ENCODE measurements at regions not wholly inside any gene's neighbourhood (a gene's known extent, or its start where the extent isn't known, plus 50 kb on each side); places are given as distances from the start of the nearest gene placed in this dataset.

DNA sequence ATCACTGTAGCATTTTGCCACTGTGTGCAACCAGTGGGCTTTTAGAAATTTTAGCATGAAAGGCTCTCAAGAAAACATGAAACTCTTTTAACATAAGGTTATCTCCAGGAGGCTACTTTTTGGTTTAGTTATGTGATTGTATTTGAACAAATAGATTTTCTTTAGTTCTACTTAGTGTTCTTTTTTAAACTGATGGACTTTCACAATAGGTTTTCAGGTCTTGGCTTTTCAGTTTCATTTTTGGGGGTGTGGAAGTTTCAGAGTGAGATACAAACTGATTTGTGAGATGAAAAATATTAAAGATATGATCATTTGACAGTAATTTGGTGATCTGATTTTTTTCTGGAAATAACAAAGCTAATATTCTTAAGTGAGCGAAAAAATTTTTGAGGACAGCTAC lies 344.1 kb downstream of the PHF14 start:
- no peaks in the 10 kb centered on the region for H3K27me3 ChIP-seq (ENCODE audit: control insufficient read depth in 1 of 2, insufficient read depth in 2 of 2, low read length in 2 of 2)
- no peaks in the 10 kb centered on the region for H3K4me1 ChIP-seq (ENCODE audit: control insufficient read depth in 1 of 2, insufficient read depth in 2 of 2, low read length in 2 of 2)
- H3K9ac ChIP-seq (ENCODE audit: low read depth in 1 of 2, low read length in 2 of 2) = no peak overlapping the region
- H3K9me3 ChIP-seq (ENCODE audit: control insufficient read depth in 1 of 2, low read length in 2 of 2) = no peaks in the 10 kb centered on the region
- no peaks in the 10 kb centered on the region for H3K36me3 ChIP-seq (ENCODE audit: control insufficient read depth in 1 of 2, insufficient read depth in 2 of 2, low read length in 2 of 2)
- no peak overlapping the region for H3K4me3 ChIP-seq (ENCODE audit: low read depth in 1 of 2, low read length in 2 of 2)
- H3K27ac ChIP-seq (ENCODE audit: low read depth, low read length) = no peak overlapping the region

DNA sequence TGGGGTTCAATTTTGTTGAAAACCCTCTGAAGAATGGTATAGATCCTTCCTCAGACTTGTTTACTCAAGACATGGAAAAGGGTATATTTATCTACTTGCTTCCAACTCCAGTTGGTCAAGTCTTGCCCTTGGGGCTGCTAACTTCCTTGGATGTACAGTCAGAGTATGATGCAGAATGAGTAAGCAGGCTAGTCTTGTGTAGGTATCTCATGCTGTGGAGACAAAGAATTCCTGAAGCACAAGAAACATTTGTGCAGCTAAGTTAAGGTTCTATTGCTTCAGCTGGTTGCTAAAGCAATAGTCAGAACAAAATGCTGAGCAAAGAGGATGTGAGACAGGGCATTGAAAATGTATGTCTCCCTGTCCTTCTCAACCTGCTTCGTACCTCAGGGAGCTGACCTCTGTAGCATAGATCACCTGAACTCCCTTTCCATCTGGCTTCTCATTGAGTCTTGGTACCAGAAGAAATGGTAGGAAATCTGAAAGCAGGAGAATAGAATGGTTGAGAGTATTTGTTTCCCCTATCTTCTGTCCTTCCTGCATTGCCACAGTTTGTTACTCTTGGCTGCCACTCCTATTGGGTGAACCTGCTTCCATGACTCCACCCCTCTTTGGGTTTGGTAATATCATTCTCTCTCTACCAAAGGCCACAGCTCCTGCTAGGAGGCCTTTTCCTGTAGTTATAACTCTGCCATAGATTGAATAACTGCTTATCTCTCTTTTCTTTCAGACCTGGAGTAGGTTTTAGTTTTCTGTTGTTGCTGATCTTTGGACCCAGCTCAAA lies 346.0 kb downstream of the PHF14 start:
- Histone ChIP-seq H3K27ac (ENCODE audit: low read depth, low read length) (no peak overlapping the region), H3K4me3 (ENCODE audit: low read depth in 1 of 2, low read length in 2 of 2) (no peak overlapping the region), H3K4me1 (ENCODE audit: control insufficient read depth in 1 of 2, insufficient read depth in 2 of 2, low read length in 2 of 2) (no peaks in the 10 kb centered on the region), H3K27me3 (ENCODE audit: control insufficient read depth in 1 of 2, insufficient read depth in 2 of 2, low read length in 2 of 2) (no peaks in the 10 kb centered on the region), H3K36me3 (ENCODE audit: control insufficient read depth in 1 of 2, insufficient read depth in 2 of 2, low read length in 2 of 2) (no peaks in the 10 kb centered on the region), H3K9me3 (ENCODE audit: control insufficient read depth in 1 of 2, low read length in 2 of 2) (no peaks in the 10 kb centered on the region), H3K9ac (ENCODE audit: low read depth in 1 of 2, low read length in 2 of 2) (no peak overlapping the region)
